IMR-90 (cell line): ENCODE measurements at regions not wholly inside any gene's neighbourhood (a gene's known extent, or its start where the extent isn't known, plus 50 kb on each side); places are given as distances from the start of the nearest gene placed in this dataset.

Experiments
- CHD1 ChIP-seq: IDR thresholded peaks from 2 replicates; pipeline ENCODE4 v1.6.1; 2012; ENCODE audit warnings: low read depth, low read length, improper control_type of control experiment
- CTCF ChIP-seq: conservative IDR thresholded peaks from 2 replicates; pipeline ENCODE4 v1.5.1; 2012; ENCODE audit warnings: mild to moderate bottlenecking, low read depth, low read length, improper control_type of control experiment
- POLR2A ChIP-seq: IDR thresholded peaks from 2 replicates; pipeline ENCODE4 v1.6.1; 2012; ENCODE audit warnings: mild to moderate bottlenecking, low read depth, low read length

- TF ChIP-seq CTCF (no peak), CHD1 (no peak), POLR2A (no peak)
Observed at GRCh38 chr13:37482331-37482730, 116.2 kb downstream of the POSTN start.
